Dermis blood vessel endothelial cell (primary cell): ENCODE measurements at regions not wholly inside any gene's neighbourhood (a gene's known extent, or its start where the extent isn't known, plus 50 kb on each side); places are given as distances from the start of the nearest gene placed in this dataset.

ENCODE experiments used
- DNase-seq: peaks from one replicate; pipeline ENCODE4 v3.0.0; 2010

GRCh38 chr4:127143460-127144195 lies 489.1 kb upstream of the INTU start:
- DNase-seq, result no peak

GRCh38 chr4:127145006-127145540 lies 487.7 kb upstream of the INTU start:
- no peak for DNase-seq

GRCh38 chr4:127148165-127148564 lies 484.6 kb upstream of the INTU start:
- no peak for DNase-seq

GRCh38 chr4:127149086-127149485 lies 483.7 kb upstream of the INTU start:
- DNase-seq, result no peak

- DNase-seq, result no peak
These were observed 480.8 kb upstream of the INTU start for GRCh38 chr4:127151941-127152340.

- DNase-seq, result no peak
These were observed 477.6 kb upstream of the INTU start for GRCh38 chr4:127155116-127155515.

GRCh38 chr4:127155555-127155954 lies 477.2 kb upstream of the INTU start:
- no peak for DNase-seq

- DNase-seq, result no peak
These were observed 470.0 kb upstream of the INTU start for GRCh38 chr4:127162741-127163140.

GRCh38 chr4:127165971-127166370 lies 466.8 kb upstream of the INTU start:
- DNase-seq, result no peak

GRCh38 chr4:127174201-127174600 lies 458.6 kb upstream of the INTU start:
- no peak for DNase-seq

GRCh38 chr4:127174616-127175015 lies 458.1 kb upstream of the INTU start:
- DNase-seq, result no peak

- DNase-seq, result no peak
These were observed 453.3 kb upstream of the INTU start for GRCh38 chr4:127179256-127180087.

GRCh38 chr4:127181001-127181400 lies 451.8 kb upstream of the INTU start:
- no peak for DNase-seq

GRCh38 chr4:127182687-127183086 lies 450.1 kb upstream of the INTU start:
- no peak for DNase-seq

- no peak for DNase-seq
These were observed 443.9 kb upstream of the INTU start for GRCh38 chr4:127188847-127189246.

GRCh38 chr4:127194281-127194680 lies 438.5 kb upstream of the INTU start:
- DNase-seq, result no peak

- no peak for DNase-seq
These were observed 436.0 kb upstream of the INTU start for GRCh38 chr4:127196655-127197352.

GRCh38 chr4:127203562-127204200 lies 429.1 kb upstream of the INTU start:
- DNase-seq, result no peak

- DNase-seq, result no peak
These were observed 428.4 kb upstream of the INTU start for GRCh38 chr4:127204322-127204721.

GRCh38 chr4:127209580-127210095 lies 423.1 kb upstream of the INTU start:
- no peak for DNase-seq

GRCh38 chr4:127210893-127211649 lies 421.7 kb upstream of the INTU start:
- no peak for DNase-seq
